Peyer's patch (tissue), 4 donors: ENCODE measurements at regions not wholly inside any gene's neighbourhood (a gene's known extent, or its start where the extent isn't known, plus 50 kb on each side); places are given as distances from the start of the nearest gene placed in this dataset.

Source experiments
- POLR2A ChIP-seq, 2 donors: fragments of 450-650 bp; IDR thresholded peaks; one replicate each; pipeline ENCODE4 v1.5.1; 2017; ENCODE audit warnings: antibody characterized with exemption in 2 of 2, mild to moderate bottlenecking in 2 of 2, moderate library complexity in 2 of 2
- TF ChIP-seq, protein P1 (sequence below), 6 experiments: fragments of 450-650 bp in 4 of 6; fragments of 200-600 bp in 2 of 6; sonication (generic) in 1 of 6; IDR thresholded peaks; one replicate each; pipeline ENCODE4 v1.5.1; 2017 to 2019; ENCODE audit warnings: antibody characterized with exemption in 6 of 6, mild to moderate bottlenecking in 3 of 6, moderate library complexity in 1 of 6

GRCh38 chr5:125047871-125048270 lies 301.4 kb upstream of the ZNF608 start:
- TF ChIP-seq, protein P1, sequence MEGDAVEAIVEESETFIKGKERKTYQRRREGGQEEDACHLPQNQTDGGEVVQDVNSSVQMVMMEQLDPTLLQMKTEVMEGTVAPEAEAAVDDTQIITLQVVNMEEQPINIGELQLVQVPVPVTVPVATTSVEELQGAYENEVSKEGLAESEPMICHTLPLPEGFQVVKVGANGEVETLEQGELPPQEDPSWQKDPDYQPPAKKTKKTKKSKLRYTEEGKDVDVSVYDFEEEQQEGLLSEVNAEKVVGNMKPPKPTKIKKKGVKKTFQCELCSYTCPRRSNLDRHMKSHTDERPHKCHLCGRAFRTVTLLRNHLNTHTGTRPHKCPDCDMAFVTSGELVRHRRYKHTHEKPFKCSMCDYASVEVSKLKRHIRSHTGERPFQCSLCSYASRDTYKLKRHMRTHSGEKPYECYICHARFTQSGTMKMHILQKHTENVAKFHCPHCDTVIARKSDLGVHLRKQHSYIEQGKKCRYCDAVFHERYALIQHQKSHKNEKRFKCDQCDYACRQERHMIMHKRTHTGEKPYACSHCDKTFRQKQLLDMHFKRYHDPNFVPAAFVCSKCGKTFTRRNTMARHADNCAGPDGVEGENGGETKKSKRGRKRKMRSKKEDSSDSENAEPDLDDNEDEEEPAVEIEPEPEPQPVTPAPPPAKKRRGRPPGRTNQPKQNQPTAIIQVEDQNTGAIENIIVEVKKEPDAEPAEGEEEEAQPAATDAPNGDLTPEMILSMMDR (IDR thresholded peaks at IDR 0.05), result no peak
- no peak for TF ChIP-seq POLR2A (IDR thresholded peaks at IDR 0.05)
